HUES48 (cell line): ENCODE measurements at regions not wholly inside any gene's neighbourhood (a gene's known extent, or its start where the extent isn't known, plus 50 kb on each side); places are given as distances from the start of the nearest gene placed in this dataset.

Source experiments
- H3K27ac ChIP-seq: one replicate; pipeline ENCODE4 v1.7.0; 2013; ENCODE audit warnings: low read depth, low read length, inconsistent platforms
- H3K27me3 ChIP-seq: 2 replicates; pipeline ENCODE4 v1.6.1; 2013; ENCODE audit warnings: mild to moderate bottlenecking, low read length; ENCODE audit not compliant: control insufficient read depth, insufficient read depth
- H3K36me3 ChIP-seq: 2 replicates; pipeline ENCODE4 v1.6.1; 2013; ENCODE audit warnings: low read length; ENCODE audit not compliant: control insufficient read depth, insufficient read depth
- H3K4me1 ChIP-seq: 2 replicates; pipeline ENCODE4 v1.6.1; 2013; ENCODE audit warnings: mild to moderate bottlenecking, low read length; ENCODE audit not compliant: control insufficient read depth, insufficient read depth
- H3K4me3 ChIP-seq: 2 replicates; pipeline ENCODE4 v1.5.1; 2013; ENCODE audit warnings: mild to moderate bottlenecking, low read depth, low read length
- H3K9ac ChIP-seq: 2 replicates; pipeline ENCODE4 v1.6.1; 2013; ENCODE audit warnings: mild to moderate bottlenecking, low read depth, low read length, moderate library complexity
- H3K9me3 ChIP-seq: 2 replicates; pipeline ENCODE4 v1.6.1; 2013; ENCODE audit warnings: low read length; ENCODE audit not compliant: control insufficient read depth, insufficient read depth

DNA sequence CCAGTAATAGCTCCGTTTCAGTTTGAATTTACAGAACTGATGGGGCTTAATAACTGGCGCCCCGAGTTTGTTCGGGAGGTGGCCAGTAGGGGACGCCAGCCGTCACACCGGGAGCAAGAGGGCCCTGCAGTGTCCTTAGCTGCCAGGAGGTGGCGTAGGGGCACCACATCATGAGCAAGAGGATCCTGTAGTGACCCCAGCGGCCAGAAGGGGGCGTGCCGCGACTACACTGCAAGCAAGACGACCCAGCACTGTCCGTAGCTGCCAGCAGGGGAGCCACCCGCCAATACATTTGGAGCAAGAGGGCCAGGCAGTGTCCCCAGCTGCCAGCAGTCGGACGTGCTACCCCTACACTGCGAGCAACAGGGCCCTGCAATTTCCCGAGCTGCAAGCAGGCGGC, 663.7 kb upstream of the B3GAT1 start:
- peaks cover 14% of the 10 kb centered on the region for H3K9me3 ChIP-seq
- H3K27me3 ChIP-seq: no peaks in the 10 kb centered on the region
- H3K4me1 ChIP-seq: no peaks in the 10 kb centered on the region
- H3K36me3 ChIP-seq: no peaks in the 10 kb centered on the region
- H3K4me3 ChIP-seq: no peak overlapping the region
- no peak overlapping the region for H3K9ac ChIP-seq
- no peak overlapping the region for H3K27ac ChIP-seq

DNA sequence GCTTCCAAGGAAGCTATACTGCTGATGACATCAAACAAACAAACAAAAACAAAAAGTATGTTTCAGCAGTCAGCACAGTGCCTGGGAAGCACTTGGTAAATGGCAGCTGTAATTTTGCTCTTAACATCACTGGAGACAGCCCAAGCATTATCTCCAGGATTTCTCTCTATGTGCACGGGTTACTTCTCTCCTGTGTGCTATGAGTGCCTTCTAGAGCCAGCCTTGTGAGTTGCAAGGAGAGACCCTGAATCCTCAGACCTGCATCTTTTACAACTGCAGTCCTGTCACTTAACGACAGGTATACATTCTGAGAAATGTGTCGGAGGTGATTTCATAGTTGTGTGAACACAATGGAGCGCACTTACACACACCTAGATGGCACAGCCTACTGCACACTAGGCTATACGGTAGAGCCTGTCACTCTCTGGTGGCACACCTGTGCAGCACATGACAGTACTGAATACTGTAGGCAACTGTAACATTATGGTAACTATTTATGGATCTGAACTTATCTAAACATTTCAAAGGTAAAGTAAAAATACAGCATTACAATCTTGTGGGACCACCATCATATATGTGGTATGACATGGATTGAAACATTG, 662.5 kb upstream of the B3GAT1 start:
- Histone ChIP-seq H3K4me1 (no peaks in the 10 kb centered on the region), H3K9ac (no peak overlapping the region), H3K4me3 (no peak overlapping the region), H3K9me3 (peaks cover 14% of the 10 kb centered on the region), H3K36me3 (no peaks in the 10 kb centered on the region), H3K27ac (no peak overlapping the region), H3K27me3 (no peaks in the 10 kb centered on the region)

DNA sequence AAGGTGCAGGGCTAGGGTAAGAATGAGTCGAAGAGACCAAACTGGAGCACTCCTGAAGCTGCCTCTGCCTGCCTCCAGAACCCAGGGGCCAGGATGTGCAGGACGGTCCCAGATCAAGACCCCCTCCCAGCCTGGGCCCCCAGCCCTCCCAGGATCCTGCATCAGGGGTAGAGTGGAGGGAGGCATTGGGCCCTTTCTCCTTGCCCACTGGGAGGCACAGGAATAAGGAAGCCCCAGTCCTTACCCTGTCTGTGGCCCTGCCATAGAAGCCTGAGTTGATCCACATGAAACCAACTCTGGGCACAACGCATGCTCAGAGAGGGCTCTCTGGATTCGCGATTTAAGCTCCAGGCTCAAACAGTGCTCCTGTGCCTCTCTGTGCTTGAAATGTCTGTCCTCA, 661.8 kb upstream of the B3GAT1 start:
- Histone ChIP-seq H3K9ac (no peak overlapping the region), H3K4me3 (no peak overlapping the region), H3K27me3 (no peaks in the 10 kb centered on the region), H3K36me3 (no peaks in the 10 kb centered on the region), H3K4me1 (no peaks in the 10 kb centered on the region), H3K9me3 (peaks cover 14% of the 10 kb centered on the region), H3K27ac (no peak overlapping the region)

DNA sequence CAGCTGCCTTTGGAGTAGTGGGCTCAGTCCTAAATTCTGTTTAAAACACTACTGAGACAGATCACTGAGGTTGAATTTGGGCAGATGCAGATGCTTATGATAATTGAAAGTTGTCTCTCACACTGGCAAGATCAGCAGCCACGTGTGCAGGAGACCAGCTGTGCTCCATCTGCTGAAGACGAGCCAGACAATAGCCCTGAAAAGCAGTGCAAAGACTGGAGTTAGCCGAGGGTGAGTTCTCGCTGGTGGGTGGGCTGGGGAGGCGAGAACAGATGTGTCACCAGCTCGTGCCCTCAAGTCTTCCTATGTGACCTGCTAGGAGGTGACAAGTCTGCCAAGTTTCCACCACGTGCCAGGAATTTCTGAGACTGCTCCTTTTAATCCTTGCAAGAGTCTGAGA, 661.3 kb upstream of the B3GAT1 start:
- Histone ChIP-seq H3K27ac (no peak overlapping the region), H3K9me3 (peaks cover 14% of the 10 kb centered on the region), H3K36me3 (no peaks in the 10 kb centered on the region), H3K4me1 (no peaks in the 10 kb centered on the region), H3K4me3 (no peak overlapping the region), H3K27me3 (no peaks in the 10 kb centered on the region), H3K9ac (no peak overlapping the region)

DNA sequence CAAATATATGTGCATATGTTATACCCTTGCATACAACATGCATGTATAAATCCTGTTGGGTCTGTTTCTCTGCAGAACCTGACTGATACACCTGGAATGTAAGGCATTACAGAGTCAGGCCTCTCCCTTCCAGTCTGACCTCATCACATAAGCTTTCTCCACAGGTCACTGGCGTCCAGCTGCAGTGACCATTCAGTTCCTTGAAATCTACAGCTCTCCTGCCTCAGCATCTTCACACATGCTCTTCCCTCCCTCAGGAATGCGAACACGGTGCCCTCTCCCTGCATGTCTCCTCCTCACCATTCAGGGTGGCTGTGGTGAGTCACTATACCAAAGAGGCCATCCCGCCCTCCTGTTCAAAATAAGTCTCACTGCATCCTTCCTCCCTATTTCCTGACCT, 657.8 kb upstream of the B3GAT1 start:
- Histone ChIP-seq H3K4me1 (no peaks in the 10 kb centered on the region), H3K36me3 (no peaks in the 10 kb centered on the region), H3K27me3 (no peaks in the 10 kb centered on the region), H3K9me3 (peaks cover 8% of the 10 kb centered on the region), H3K27ac (no peak overlapping the region), H3K9ac (no peak overlapping the region), H3K4me3 (no peak overlapping the region)

- no peaks in the 10 kb centered on the region for H3K27me3 ChIP-seq
- no peaks in the 10 kb centered on the region for H3K4me1 ChIP-seq
- no peaks in the 10 kb centered on the region; the same call in 1 of the 2 replicates for H3K9me3 ChIP-seq
- H3K36me3 ChIP-seq: no peaks in the 10 kb centered on the region
- H3K27ac ChIP-seq: no peak overlapping the region
- H3K4me3 ChIP-seq: no peak overlapping the region
- H3K9ac ChIP-seq: no peak overlapping the region
Observed at GRCh38 chr11:135069063-135069462, 657.0 kb upstream of the B3GAT1 start.

DNA sequence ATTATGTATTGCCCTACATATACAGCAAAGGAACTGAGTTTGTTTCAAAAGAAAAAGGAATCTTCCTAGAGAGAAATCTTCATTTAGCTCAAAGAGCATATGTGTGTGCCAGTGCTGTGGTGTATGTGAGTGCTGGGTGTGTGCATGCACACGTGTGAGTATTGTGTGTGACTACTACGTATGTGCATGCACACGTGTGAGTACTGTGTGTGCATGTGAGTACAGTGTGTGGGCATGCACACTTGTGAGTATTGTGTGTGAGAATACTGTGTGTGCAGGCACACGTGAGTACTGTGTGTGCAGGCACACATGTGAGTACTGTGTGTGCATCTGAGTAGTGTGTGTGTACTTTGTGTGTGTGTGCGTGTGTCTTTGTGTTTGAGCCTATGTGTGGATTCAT, 651.0 kb upstream of the B3GAT1 start:
- Histone ChIP-seq H3K27ac (no peak overlapping the region), H3K4me1 (no peaks in the 10 kb centered on the region), H3K9me3 (no peaks in the 10 kb centered on the region), H3K4me3 (no peak overlapping the region), H3K27me3 (no peaks in the 10 kb centered on the region), H3K9ac (no peak overlapping the region), H3K36me3 (no peaks in the 10 kb centered on the region)

GRCh38 chr11:135061166-135061565, 649.1 kb upstream of the B3GAT1 start:
- no peak overlapping the region for H3K27ac ChIP-seq
- H3K9me3 ChIP-seq: no peaks in the 10 kb centered on the region
- no peaks in the 10 kb centered on the region for H3K4me1 ChIP-seq
- H3K36me3 ChIP-seq: no peaks in the 10 kb centered on the region
- no peak overlapping the region for H3K4me3 ChIP-seq
- H3K27me3 ChIP-seq: no peaks in the 10 kb centered on the region
- H3K9ac ChIP-seq: no peak overlapping the region

GRCh38 chr11:135046986-135047385, 634.9 kb upstream of the B3GAT1 start:
- H3K9ac ChIP-seq: no peak overlapping the region

DNA sequence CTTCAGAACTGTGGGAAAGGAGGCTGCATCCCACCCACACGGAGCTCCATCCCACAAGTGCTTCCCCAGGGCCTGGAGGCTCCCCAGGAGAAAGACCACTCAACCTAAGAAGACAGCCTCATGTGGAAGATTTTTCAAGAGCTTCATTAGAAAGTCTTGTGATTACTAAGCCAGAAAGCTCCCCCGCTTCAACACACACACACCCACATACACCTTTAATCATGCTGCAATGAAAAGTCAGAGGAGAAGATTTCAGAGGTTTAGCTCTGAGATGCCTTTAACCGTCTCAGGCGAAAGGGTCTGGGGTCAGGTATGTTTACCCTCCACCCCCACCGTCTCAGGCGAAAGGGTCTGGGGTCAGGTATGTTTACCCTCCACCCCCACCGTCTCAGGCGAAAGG, 634.5 kb upstream of the B3GAT1 start:
- Histone ChIP-seq H3K36me3 (no peaks in the 10 kb centered on the region), H3K4me1 (no peaks in the 10 kb centered on the region; the same call in 1 of the 2 replicates), H3K4me3 (no peak overlapping the region), H3K9me3 (no peaks in the 10 kb centered on the region), H3K27ac (no peak overlapping the region), H3K27me3 (no peaks in the 10 kb centered on the region), H3K9ac (no peak overlapping the region)

More at GRCh38 chr11:135046986-135047385, 634.9 kb upstream of the B3GAT1 start:
- no peaks in the 10 kb centered on the region; the same call in 1 of the 2 replicates for H3K4me1 ChIP-seq
- H3K27ac ChIP-seq: no peak overlapping the region
- H3K27me3 ChIP-seq: no peaks in the 10 kb centered on the region
- H3K9me3 ChIP-seq: no peaks in the 10 kb centered on the region
- no peaks in the 10 kb centered on the region for H3K36me3 ChIP-seq
- H3K4me3 ChIP-seq: no peak overlapping the region

GRCh38 chr11:135043434-135043833, 631.4 kb upstream of the B3GAT1 start:
- Histone ChIP-seq H3K4me3 (no peak overlapping the region), H3K36me3 (no peaks in the 10 kb centered on the region), H3K9me3 (no peaks in the 10 kb centered on the region), H3K9ac (no peak overlapping the region), H3K4me1 (no peaks in the 10 kb centered on the region; the same call in 1 of the 2 replicates), H3K27ac (no peak overlapping the region), H3K27me3 (no peaks in the 10 kb centered on the region)
